ENCODE measurements at regions not wholly inside any gene's neighbourhood (a gene's known extent, or its start where the extent isn't known, plus 50 kb on each side); places are given as distances from the start of the nearest gene placed in this dataset.

GRCh38 chr6:165910184-165910966, 247.3 kb upstream of the PDE10A start:
- Histone ChIP-seq H3K27me3 (replicated peaks; ENCODE audit: insufficient read depth, low read length) (no peaks in the 10 kb centered on the region), H2AFZ (ENCODE audit: low read length) (no peak overlapping the region), H3K4me2 (ENCODE audit: low read depth, low read length) (no peak overlapping the region), H3K4me3 (ENCODE audit: low read length) (no peak overlapping the region), H3F3A (ENCODE audit: insufficient read depth, low read length) (no peaks in the 10 kb centered on the region), H3K36me3 (replicated peaks; ENCODE audit: insufficient read depth, low read length) (no peaks in the 10 kb centered on the region), H3K9me3 (replicated peaks; ENCODE audit: insufficient read depth, low read length) (no peaks in the 10 kb centered on the region), H3K27ac (ENCODE audit: low read length) (no peak overlapping the region), H4K20me1 (ENCODE audit: insufficient read depth, low read length) (no peaks in the 10 kb centered on the region), H3K9ac (ENCODE audit: low read length) (no peak overlapping the region), H3K9me2 (replicated peaks; ENCODE audit: insufficient read depth, low read length) (no peaks in the 10 kb centered on the region), H3K4me1 (ENCODE audit: low read length) (no peaks in the 10 kb centered on the region), H3K79me2 (ENCODE audit: low read length) (no peaks in the 10 kb centered on the region)
- no peak for DNase-seq
- TF ChIP-seq EZH2phosphoT487 (IDR thresholded peaks at IDR 0.05; ENCODE audit: low read length) (no peak), EZH2 (optimal IDR thresholded peaks at IDR 0.05; ENCODE audit: low read depth, low read length) (no peak), CTCF (IDR thresholded peaks at IDR 0.05; ENCODE audit: low read length) (no peak)

GRCh38 chr6:165906736-165907135, 243.7 kb upstream of the PDE10A start:
- H3K4me2 ChIP-seq (ENCODE audit: low read depth, low read length), result no peak overlapping the region
- no peaks in the 10 kb centered on the region for H3K9me3 ChIP-seq (replicated peaks; ENCODE audit: insufficient read depth, low read length)
- H3K27ac ChIP-seq (ENCODE audit: low read length), result no peak overlapping the region
- no peak overlapping the region for H3K9ac ChIP-seq (ENCODE audit: low read length)
- no peaks in the 10 kb centered on the region for H3K79me2 ChIP-seq (ENCODE audit: low read length)
- H4K20me1 ChIP-seq (ENCODE audit: insufficient read depth, low read length), result no peaks in the 10 kb centered on the region
- H3K9me2 ChIP-seq (replicated peaks; ENCODE audit: insufficient read depth, low read length), result no peaks in the 10 kb centered on the region
- DNase-seq, result no peak
- no peak overlapping the region for H3K4me3 ChIP-seq (ENCODE audit: low read length)
- H3K36me3 ChIP-seq (replicated peaks; ENCODE audit: insufficient read depth, low read length), result no peaks in the 10 kb centered on the region
- no peaks in the 10 kb centered on the region for H3K4me1 ChIP-seq (ENCODE audit: low read length)
- H3K27me3 ChIP-seq (replicated peaks; ENCODE audit: insufficient read depth, low read length), result no peaks in the 10 kb centered on the region
- no peaks in the 10 kb centered on the region for H3F3A ChIP-seq (ENCODE audit: insufficient read depth, low read length)
- TF ChIP-seq CTCF (IDR thresholded peaks at IDR 0.05; ENCODE audit: low read length), result no peak
- no peak for TF ChIP-seq EZH2phosphoT487 (IDR thresholded peaks at IDR 0.05; ENCODE audit: low read length)
- TF ChIP-seq EZH2 (optimal IDR thresholded peaks at IDR 0.05; ENCODE audit: low read depth, low read length), result no peak
- H2AFZ ChIP-seq (ENCODE audit: low read length), result no peak overlapping the region

GRCh38 chr6:165905744-165906143, 242.7 kb upstream of the PDE10A start:
- no peaks in the 10 kb centered on the region for H3K4me1 ChIP-seq (ENCODE audit: low read length)
- no peaks in the 10 kb centered on the region for H3F3A ChIP-seq (ENCODE audit: insufficient read depth, low read length)
- H3K9me2 ChIP-seq (replicated peaks; ENCODE audit: insufficient read depth, low read length), result no peaks in the 10 kb centered on the region
- no peak overlapping the region for H3K4me3 ChIP-seq (ENCODE audit: low read length)
- H3K27me3 ChIP-seq (replicated peaks; ENCODE audit: insufficient read depth, low read length), result no peaks in the 10 kb centered on the region
- H3K9me3 ChIP-seq (replicated peaks; ENCODE audit: insufficient read depth, low read length), result no peaks in the 10 kb centered on the region
- H3K79me2 ChIP-seq (ENCODE audit: low read length), result no peaks in the 10 kb centered on the region
- no peaks in the 10 kb centered on the region for H4K20me1 ChIP-seq (ENCODE audit: insufficient read depth, low read length)
- no peak for DNase-seq
- H3K27ac ChIP-seq (ENCODE audit: low read length), result no peak overlapping the region
- no peak overlapping the region for H2AFZ ChIP-seq (ENCODE audit: low read length)
- no peaks in the 10 kb centered on the region for H3K36me3 ChIP-seq (replicated peaks; ENCODE audit: insufficient read depth, low read length)
- TF ChIP-seq EZH2phosphoT487 (IDR thresholded peaks at IDR 0.05; ENCODE audit: low read length) (no peak), EZH2 (optimal IDR thresholded peaks at IDR 0.05; ENCODE audit: low read depth, low read length) (no peak), CTCF (IDR thresholded peaks at IDR 0.05; ENCODE audit: low read length) (no peak)
- no peak overlapping the region for H3K4me2 ChIP-seq (ENCODE audit: low read depth, low read length)
- no peak overlapping the region for H3K9ac ChIP-seq (ENCODE audit: low read length)

All from MM.1S (cell line).